EH (cell line): ENCODE measurements at regions not wholly inside any gene's neighbourhood (a gene's known extent, or its start where the extent isn't known, plus 50 kb on each side); places are given as distances from the start of the nearest gene placed in this dataset.

Source experiments
- DNase-seq: peaks from one replicate; pipeline ENCODE4 v3.0.0-alpha.2; 2015; ENCODE audit warnings: low read depth

DNA sequence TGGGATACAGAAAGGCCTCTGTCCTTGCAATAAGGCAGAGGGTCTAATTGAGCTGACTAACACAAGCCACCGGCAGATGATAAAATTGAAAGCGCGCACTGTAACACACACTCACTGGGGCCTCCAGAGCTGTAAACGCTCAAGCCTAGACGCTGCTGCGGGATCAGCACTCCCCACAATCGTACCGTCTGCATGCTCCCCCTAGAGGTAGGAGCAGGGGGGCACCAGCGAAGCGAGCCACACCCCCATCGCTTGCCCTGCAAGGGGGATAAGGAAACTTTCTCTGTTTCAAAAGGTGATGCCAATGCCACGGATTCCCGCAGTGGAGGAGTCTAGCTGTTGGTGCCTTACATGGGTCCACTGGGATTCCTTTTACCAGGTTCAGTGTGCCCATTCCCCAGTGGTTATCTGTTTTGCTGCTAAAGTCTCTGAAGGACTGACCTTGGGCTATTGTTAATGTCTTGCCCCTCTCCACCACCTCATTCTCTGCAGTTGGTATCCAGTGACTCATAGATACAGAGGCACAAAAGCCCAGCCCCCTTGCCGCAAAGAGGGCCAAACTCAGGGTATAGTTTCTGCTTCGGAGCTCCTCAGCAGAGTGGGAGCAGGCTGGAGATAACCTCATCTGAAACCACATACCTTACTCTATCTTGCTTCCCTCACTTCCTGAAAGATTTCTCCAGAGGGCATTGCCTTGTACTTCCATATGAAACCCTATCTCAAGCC lies 139.3 kb upstream of the KBTBD8 start:
- DNase-seq = no peak

DNA sequence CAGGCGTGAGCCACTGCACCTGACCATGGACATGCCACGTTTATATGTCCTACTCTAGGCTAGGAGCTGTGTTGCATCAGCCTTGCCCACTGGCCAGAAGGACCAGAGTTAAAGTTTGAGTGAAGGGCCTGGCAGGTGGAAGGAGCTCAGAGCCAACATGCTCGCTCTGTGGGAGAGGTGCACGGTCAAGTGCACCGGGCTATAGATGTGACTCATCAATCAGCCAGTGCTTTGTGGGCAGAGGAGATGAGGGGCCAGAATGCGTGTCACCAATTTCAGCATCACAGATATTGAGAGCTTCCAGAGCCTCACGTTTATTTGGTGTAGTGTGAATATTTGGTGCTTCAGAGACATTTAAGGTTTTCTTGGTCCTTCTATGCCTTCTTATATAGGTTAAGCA lies 137.3 kb upstream of the KBTBD8 start:
- no peak for DNase-seq

DNA sequence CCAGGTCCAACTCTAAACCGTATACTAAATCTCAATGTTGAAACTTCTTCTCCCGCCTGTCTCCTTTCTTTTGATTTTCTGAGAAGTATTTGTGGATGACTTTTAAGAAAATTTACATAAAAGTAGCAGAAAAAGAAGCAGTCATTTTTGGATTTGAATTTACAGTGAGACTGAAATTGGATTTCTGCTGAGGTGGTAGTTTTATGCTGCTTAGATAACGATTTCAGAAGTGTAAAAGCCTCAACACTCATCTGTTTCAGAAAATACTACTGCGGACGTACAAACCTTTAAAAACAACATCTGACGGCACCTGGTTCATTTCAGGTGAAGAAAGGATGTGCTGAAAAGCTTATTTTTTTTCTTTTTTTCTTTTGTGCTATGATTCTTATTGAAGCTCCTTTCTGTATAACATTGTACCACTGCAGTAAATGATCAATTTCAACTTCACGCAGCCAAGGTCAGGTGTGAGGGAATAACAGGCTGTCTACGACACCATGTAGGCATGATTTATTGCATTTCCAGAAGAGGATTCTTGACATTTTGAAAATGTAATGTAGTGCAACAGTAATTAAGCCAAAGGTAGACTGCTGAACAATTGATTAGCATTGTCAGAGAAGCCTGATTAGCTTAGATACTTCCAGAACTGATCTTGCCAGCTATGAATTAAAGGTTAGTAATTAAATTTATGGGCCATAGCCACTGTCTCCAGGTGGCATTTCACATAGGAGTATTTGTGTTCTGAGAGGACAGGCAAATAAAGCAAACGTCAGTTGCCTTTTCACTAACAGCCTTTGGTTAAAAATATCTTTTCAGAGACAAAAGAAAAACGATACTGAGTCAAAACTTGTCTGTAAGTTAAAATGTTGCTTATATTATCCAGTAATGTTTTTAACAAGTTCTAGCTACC lies 134.6 kb upstream of the KBTBD8 start:
- DNase-seq = no peak

DNA sequence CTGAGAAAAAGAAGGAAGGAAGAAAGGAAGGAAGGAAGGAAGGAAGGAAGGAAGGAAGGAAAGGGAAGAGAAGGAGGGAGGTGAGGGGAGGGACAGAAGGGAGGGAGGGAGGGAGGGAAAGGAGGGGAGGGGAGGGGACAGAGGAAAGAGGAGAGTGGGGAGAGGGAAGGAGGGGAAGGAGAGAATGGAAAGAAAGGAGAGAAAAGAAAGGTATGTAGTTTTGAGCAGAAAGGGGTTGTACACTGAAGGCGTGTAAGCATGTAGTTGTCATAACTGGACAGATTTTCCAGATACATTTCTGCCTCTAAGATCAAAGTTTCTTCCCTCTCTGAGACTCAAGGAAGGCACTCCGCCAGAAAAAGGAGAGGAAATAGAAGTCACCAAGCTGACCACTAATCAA lies 113.4 kb upstream of the KBTBD8 start:
- no peak for DNase-seq

DNA sequence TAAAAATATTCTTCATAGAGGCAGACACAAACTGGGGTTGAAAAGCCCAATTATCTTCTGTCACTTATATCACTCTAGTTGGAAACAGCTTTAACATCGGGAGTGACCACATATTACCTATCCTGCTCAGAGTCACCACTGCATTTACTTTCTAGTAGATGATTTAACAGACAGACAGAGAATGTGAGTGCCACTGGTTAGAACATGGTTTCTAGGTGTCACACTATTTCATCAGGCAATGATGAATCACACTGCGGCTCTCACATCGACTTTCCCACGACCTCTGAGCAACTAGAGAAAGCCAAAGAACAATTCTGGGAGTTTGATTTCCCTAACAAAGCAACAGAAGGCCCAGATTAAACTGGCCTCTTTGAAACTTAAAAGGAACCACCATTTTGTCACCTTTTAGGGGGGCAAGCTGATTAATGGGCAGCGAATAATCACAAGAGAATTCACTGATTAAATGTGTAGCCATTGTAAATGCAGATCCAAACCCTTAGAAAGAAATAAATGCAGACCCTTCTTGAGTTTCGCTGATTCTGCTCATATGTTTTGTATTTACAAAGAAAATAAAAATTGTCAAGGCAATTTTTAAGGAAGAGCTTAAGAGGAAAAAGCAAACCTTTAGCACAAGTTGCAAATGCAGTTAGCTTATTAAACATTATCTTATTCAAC lies 112.6 kb upstream of the KBTBD8 start:
- DNase-seq = peak; percentile 25

DNA sequence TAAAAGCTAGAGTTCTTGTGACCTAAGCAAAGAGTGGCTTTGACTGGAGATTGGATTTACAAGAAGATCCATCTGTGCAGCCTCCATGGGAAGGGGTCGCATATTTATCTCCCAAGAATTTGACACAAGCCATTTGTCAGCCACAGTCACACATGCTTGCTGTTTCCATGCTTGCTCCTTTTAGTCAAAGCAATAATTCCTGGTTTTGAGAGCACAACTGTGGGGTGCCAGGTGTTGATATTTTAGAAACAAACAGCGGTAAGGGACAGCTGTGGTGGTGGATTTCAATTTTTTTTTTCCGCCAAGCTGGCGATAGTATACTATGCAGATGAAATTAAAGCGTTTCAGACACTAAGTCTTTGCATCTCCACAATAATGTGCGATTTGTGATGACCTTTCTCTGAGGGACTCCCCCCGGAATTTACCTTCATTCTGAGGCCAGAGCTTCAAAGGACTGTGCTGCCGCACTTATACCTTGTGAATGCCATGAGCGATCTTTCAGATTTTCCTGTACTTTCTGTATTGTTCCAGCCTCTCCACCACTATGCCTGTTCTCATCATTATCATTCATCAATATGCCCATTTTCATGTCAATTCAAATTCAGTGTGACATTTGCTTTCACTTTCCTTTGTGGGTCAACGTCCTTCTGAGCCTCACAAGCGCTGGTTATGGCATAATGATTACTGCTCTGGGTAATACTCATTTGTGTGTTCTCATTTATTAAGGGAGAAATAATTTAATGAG lies 108.2 kb upstream of the KBTBD8 start:
- DNase-seq = no peak

DNA sequence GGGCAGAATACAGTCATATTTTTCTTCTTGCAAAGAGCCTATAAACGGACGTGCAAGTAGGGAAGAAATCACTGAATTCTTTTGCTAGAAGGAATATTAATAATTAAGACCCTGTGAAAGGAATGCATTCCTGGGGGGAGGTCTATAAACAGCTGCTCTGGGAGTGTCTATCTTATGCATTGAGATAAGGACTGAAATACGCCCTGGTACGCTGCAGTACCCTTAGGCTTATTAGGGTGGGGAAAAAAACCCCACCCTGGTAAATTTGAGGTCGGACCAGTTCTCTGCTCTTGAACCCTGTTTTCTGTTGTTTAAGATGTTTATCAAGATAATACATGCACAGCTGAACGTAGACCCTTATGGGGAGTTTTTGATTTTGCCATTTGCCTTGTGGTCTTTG lies 100.0 kb upstream of the KBTBD8 start:
- DNase-seq = no peak

DNA sequence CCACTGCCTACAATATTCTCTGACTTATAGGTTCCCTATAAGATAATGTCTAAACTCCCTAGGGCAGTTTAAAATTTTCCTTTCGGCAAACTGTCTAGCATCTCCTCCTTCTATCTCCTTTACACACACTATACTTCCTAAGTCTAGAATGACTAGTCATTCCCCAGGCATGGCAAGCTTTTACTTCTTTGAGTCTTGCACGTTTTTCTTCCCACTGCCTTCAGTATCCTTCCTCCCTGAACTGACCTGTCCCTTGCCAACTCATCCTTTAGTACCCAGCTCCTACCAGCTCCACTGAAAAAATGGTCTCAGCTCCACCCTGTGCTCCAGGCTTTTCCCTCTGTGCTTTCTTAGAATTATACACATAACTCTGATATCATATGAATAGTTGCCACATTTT lies 93.8 kb upstream of the KBTBD8 start:
- no peak for DNase-seq

DNA sequence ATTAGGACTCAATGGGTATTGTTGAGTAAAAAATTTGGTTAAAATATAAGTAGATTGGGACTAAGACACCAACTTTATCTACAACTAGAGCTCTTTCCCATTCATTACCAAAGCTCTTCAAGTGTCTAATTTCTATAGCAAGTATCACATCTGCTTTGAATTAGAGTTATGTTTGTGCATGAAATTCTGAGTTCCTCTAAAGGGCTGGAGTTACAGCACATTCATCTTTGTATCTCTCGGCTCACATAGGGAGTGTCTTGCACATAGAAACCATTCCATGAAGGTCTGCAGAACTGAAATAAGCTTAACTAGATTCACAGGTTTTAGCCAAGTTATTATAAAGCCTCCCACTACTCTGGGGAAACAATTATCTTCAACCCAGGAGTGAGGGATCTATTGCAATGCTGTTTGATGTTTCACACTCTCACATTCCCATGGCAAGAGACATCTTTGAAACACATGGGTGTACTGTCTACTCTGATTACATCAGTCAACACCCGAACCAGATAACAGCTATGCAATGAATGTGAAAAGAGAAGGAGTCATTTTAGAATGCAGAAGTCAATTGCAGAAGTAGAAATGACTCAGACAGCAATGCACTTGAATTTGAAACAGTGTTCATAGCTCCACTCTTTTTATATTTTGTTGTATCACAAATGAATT lies 93.1 kb upstream of the KBTBD8 start:
- peak; percentile 3 for DNase-seq

DNA sequence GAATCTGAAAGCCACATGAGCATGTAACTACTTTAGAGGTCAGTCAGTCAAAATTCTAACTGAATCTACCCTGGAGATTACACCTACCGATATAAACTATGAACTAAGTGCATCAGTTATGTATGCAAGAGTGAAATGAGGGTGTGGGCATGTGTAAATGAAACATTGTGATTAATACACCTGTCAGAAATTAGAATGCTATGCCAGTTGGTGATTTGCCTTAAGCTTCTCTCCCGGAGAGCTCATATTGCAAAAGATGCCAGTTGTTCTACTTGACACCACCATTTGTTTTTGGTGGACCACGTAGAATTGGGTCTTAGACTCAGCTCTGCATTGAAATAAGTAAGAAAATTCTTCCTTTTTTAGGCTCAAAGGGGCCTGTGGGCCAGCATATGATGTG lies 91.0 kb upstream of the KBTBD8 start:
- DNase-seq = no peak

DNA sequence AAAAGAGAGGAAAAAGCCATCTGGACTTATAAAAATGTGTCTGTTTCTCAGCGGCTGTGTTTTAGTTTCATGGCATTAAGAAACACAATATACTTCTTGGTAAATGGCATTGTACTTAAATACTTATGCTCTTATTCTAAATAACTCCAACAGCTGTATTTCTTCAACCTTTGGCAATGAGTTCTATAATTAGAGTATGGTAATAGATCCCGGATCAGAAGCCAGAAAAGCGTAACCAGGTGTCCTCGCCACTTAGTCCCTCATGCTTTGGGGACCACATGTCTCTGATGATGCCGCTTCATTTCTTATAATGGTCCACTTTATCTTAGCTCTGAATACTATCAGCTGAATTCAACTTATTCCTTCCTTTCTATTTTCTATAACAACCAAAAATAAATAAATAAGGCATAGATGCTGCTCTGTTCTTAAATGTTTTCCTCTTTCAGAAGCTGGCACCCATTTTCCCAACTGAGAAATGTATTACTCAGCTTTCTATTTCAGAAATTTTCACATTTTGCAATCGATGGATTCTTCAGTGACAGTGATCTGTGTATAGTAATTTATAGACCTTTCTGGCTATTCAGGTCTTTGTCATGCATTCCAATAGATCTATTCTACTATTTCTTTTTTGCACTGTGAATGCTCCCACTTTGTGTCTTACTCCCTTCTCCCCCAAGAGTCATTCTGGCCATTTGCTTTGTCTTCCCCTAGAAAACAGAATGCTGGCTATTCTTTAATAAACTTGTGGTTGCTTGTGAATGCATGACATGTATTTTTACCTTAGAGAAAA lies 87.6 kb upstream of the KBTBD8 start:
- no peak for DNase-seq

DNA sequence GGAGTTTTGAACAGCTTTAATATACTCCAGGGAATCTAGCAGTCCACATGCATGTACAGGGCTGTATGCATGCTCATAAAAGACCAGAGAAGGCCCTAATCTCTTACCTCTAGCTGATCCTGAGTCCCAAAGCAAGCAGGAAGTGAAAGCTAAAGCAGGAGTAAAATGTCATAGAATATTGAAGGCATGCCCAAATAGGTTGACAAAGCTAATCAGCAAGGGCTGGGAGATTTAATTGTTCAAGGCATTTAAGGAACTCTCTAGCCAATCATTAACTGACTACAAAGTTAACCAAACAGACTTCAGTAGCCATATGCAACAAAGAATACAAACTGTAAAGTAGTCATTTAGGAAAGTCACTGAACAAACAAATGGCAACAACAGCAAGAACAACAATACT lies 85.8 kb upstream of the KBTBD8 start:
- DNase-seq = no peak

DNA sequence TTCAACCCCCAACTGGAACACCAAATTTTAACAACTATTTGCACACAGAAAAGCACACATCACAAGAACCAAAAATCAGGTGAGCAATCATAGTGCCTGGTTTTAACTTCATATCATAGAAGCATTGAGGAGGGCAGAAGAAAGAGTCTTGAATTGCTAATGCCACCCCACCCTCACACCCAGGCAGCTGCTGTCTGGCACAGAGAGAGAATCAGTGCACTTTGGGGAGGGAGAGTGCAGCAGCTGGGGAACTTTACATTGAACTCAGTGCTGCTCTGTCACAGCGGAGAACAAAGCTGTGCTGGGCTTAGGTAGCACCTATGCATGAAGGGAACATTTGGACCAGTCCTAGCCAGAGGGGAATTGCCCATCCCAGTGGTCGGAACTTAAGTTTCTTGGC lies 76.0 kb upstream of the KBTBD8 start:
- DNase-seq = no peak

DNA sequence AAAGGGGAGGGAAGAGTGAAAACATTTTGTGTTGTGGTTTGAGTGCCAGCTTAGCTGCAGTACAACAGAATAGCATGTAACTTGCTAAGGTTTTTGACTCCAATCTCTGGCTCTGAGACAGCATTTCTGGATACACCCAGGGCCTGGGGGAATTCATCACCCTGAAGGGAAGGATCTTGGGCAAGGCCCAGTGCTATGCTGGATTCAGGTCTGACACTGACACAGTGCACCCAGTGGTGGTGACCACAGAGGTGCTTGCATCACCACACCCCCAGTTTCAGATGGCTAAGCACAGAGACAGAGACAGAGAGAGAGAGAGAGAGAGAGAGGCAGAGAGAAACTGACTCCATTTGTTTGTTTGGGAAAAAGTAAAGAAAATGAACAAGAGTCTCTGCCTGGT lies 74.1 kb upstream of the KBTBD8 start:
- DNase-seq = no peak

DNA sequence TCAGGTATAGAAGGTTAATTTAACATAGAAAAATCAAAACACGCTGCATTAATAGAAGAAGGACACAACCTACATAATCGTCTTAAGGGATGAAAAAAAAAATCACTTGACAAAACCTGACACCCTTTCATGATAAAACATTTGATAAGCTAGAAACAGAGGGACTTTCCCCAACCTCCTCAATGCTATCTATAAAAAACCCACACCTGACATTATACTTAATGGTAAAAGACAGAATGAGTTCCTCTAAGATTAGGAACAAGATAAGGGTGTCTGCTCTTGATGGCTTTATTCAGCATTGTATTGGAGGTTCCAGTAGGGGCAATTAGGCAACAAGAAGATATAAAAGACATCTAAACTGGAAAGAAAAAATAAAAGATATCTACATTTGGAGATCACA lies 69.9 kb upstream of the KBTBD8 start:
- no peak for DNase-seq

DNA sequence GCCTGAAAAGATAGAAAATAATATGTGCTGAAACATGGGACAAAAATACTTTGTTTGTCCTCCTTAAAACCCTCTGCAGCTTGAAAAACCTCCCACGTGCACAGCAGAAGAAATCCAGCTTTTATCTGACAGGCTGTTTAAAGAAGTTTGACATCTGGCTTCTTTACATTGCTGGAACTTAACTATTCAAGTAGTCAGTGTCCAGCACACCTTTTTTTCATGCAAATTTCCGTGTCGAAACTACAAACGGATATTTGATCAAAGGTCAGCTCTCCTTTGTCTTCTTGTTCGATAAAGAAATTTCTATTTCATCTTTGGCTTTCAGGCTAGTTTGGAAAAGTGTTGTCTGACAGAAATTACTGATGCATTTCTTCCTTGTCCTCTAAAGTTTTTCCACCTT lies 66.8 kb upstream of the KBTBD8 start:
- DNase-seq = no peak

DNA sequence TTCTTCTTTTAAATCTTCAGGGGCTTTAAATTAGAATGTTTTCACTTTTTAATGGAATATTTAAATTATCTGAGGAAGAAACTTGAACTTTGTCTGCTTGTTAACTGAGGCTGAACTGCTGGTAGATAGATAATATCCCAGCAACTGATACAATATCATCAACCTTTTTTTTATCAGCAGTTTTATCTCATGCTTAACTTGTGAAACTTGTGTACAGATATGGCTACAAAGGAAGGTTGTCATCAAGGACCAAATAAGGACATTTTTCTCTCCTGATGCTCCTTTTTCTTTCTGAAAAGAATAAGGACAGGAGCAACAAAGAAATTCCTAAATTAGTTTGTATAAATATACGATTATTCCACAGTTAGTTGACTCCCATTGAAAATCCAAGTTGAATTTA lies 66.4 kb upstream of the KBTBD8 start:
- no peak for DNase-seq

DNA sequence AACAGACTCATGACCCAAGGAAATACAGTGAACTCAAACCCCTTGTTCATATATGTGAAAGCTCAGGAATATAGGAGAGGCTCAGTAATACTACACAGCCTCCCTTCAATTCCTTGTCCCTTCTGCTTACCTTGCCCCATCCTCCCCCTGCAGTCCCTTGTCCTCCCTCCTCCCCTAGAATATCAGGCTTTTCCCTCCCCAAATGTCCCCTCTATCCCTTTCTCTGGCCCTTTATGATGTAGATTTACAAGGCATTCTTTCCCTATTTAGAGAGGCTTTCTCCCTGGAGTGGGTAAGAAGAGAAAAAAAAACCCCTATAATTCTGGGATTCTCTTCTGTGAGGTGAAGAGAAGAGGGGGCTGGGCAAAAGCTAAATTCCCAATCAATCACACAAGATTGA lies 64.9 kb upstream of the KBTBD8 start:
- DNase-seq = no peak

DNA sequence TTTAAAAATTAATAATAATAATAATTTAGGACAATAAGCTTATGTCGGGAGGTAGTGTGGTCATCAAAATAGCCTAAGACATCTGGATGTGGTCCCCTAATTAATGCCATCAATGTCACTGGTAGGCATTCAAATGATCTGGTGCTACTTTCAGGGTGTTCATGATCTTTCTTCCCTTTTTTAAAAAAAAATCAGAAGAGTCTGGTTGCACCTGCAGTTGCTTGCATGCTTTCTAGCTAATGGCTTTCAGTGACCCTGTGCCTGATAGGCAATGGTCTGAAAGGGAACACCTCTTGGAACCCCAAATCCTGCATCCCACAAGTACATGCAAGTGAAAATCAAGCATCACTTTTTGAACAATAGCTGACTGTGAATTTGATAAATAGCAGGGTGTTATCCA lies 64.1 kb upstream of the KBTBD8 start:
- no peak for DNase-seq

DNA sequence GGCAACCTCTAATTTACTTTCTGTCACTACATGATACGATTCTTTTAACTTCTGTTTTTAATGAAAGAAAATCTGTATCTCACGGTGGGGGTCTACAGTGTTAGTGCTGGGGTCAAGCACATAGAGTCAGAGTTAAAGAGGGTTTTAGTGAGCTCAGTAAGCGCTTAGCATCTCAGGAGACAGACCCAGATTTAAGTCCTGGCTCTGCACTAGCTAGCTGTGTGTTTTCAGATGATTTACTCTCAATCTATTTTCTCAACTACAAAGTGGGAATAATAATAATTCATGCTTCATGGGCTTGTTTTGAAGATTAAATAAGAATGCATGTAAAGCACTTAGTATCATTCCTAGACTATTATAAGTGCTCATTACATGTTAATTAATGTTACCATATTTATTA lies 63.4 kb upstream of the KBTBD8 start:
- no peak for DNase-seq

DNA sequence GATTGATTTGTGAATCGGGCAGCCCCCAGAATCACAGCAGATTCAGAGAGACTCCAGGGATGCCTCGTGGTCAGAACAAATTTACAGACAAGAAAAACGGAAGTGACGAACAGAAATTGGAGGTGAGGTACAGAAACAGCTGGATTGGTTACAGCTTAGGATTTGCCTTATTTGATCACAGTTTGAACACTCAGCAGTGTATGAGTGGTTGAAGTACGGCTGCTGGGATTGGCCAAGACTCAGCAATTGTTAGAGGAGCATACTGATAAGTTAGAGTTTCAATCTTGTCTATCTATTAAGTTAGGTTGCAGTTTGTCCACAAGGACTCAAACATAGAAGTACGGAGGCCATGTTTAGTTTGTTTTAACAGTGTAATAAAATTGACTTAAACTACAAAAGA lies 61.1 kb upstream of the KBTBD8 start:
- DNase-seq = peak; percentile 17
